ENCODE measurements at regions not wholly inside any gene's neighbourhood (a gene's known extent, or its start where the extent isn't known, plus 50 kb on each side); places are given as distances from the start of the nearest gene placed in this dataset.

DNA sequence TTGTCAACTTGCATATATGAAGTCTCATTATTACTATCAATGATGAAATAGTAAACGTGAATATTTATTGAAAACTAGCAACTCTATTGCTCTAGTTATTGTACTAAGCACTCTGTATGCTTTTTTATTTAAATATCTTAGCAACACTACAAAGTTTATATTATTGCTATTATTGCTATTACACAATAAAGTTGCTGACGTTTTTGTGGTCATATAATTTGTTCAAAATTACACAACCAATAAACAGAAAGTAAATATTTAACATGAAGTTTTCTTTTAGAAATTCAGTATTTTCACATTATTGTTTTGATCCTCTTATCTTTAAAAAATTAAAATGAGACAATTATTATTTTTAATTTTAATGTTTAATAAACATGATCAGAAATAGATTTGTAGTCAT lies 1521.1 kb upstream of the PCDH7 start:
- TF ChIP-seq, protein P1, sequence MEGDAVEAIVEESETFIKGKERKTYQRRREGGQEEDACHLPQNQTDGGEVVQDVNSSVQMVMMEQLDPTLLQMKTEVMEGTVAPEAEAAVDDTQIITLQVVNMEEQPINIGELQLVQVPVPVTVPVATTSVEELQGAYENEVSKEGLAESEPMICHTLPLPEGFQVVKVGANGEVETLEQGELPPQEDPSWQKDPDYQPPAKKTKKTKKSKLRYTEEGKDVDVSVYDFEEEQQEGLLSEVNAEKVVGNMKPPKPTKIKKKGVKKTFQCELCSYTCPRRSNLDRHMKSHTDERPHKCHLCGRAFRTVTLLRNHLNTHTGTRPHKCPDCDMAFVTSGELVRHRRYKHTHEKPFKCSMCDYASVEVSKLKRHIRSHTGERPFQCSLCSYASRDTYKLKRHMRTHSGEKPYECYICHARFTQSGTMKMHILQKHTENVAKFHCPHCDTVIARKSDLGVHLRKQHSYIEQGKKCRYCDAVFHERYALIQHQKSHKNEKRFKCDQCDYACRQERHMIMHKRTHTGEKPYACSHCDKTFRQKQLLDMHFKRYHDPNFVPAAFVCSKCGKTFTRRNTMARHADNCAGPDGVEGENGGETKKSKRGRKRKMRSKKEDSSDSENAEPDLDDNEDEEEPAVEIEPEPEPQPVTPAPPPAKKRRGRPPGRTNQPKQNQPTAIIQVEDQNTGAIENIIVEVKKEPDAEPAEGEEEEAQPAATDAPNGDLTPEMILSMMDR (conservative IDR thresholded peaks at IDR 0.05; ENCODE audit: low read depth in 2 of 2): no peak
- TF ChIP-seq, protein P2, sequence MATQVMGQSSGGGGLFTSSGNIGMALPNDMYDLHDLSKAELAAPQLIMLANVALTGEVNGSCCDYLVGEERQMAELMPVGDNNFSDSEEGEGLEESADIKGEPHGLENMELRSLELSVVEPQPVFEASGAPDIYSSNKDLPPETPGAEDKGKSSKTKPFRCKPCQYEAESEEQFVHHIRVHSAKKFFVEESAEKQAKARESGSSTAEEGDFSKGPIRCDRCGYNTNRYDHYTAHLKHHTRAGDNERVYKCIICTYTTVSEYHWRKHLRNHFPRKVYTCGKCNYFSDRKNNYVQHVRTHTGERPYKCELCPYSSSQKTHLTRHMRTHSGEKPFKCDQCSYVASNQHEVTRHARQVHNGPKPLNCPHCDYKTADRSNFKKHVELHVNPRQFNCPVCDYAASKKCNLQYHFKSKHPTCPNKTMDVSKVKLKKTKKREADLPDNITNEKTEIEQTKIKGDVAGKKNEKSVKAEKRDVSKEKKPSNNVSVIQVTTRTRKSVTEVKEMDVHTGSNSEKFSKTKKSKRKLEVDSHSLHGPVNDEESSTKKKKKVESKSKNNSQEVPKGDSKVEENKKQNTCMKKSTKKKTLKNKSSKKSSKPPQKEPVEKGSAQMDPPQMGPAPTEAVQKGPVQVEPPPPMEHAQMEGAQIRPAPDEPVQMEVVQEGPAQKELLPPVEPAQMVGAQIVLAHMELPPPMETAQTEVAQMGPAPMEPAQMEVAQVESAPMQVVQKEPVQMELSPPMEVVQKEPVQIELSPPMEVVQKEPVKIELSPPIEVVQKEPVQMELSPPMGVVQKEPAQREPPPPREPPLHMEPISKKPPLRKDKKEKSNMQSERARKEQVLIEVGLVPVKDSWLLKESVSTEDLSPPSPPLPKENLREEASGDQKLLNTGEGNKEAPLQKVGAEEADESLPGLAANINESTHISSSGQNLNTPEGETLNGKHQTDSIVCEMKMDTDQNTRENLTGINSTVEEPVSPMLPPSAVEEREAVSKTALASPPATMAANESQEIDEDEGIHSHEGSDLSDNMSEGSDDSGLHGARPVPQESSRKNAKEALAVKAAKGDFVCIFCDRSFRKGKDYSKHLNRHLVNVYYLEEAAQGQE (IDR thresholded peaks at IDR 0.05; ENCODE audit: unreplicated experiment): no peak
- no peak for TF ChIP-seq POLR2AphosphoS5 (IDR thresholded peaks at IDR 0.05; ENCODE audit: low read depth)
- TF ChIP-seq EZH2 (IDR thresholded peaks at IDR 0.05; ENCODE audit: low read depth, unreplicated experiment): no peak
- TF ChIP-seq EZH2phosphoT487 (IDR thresholded peaks at IDR 0.05; ENCODE audit: unreplicated experiment): no peak
- no peak for TF ChIP-seq ZNF114 (CRISPR knock-in tag; IDR thresholded peaks at IDR 0.05)
- TF ChIP-seq JUNB (IDR thresholded peaks at IDR 0.05; ENCODE audit: unreplicated experiment): no peak
- TF ChIP-seq, protein P3, sequence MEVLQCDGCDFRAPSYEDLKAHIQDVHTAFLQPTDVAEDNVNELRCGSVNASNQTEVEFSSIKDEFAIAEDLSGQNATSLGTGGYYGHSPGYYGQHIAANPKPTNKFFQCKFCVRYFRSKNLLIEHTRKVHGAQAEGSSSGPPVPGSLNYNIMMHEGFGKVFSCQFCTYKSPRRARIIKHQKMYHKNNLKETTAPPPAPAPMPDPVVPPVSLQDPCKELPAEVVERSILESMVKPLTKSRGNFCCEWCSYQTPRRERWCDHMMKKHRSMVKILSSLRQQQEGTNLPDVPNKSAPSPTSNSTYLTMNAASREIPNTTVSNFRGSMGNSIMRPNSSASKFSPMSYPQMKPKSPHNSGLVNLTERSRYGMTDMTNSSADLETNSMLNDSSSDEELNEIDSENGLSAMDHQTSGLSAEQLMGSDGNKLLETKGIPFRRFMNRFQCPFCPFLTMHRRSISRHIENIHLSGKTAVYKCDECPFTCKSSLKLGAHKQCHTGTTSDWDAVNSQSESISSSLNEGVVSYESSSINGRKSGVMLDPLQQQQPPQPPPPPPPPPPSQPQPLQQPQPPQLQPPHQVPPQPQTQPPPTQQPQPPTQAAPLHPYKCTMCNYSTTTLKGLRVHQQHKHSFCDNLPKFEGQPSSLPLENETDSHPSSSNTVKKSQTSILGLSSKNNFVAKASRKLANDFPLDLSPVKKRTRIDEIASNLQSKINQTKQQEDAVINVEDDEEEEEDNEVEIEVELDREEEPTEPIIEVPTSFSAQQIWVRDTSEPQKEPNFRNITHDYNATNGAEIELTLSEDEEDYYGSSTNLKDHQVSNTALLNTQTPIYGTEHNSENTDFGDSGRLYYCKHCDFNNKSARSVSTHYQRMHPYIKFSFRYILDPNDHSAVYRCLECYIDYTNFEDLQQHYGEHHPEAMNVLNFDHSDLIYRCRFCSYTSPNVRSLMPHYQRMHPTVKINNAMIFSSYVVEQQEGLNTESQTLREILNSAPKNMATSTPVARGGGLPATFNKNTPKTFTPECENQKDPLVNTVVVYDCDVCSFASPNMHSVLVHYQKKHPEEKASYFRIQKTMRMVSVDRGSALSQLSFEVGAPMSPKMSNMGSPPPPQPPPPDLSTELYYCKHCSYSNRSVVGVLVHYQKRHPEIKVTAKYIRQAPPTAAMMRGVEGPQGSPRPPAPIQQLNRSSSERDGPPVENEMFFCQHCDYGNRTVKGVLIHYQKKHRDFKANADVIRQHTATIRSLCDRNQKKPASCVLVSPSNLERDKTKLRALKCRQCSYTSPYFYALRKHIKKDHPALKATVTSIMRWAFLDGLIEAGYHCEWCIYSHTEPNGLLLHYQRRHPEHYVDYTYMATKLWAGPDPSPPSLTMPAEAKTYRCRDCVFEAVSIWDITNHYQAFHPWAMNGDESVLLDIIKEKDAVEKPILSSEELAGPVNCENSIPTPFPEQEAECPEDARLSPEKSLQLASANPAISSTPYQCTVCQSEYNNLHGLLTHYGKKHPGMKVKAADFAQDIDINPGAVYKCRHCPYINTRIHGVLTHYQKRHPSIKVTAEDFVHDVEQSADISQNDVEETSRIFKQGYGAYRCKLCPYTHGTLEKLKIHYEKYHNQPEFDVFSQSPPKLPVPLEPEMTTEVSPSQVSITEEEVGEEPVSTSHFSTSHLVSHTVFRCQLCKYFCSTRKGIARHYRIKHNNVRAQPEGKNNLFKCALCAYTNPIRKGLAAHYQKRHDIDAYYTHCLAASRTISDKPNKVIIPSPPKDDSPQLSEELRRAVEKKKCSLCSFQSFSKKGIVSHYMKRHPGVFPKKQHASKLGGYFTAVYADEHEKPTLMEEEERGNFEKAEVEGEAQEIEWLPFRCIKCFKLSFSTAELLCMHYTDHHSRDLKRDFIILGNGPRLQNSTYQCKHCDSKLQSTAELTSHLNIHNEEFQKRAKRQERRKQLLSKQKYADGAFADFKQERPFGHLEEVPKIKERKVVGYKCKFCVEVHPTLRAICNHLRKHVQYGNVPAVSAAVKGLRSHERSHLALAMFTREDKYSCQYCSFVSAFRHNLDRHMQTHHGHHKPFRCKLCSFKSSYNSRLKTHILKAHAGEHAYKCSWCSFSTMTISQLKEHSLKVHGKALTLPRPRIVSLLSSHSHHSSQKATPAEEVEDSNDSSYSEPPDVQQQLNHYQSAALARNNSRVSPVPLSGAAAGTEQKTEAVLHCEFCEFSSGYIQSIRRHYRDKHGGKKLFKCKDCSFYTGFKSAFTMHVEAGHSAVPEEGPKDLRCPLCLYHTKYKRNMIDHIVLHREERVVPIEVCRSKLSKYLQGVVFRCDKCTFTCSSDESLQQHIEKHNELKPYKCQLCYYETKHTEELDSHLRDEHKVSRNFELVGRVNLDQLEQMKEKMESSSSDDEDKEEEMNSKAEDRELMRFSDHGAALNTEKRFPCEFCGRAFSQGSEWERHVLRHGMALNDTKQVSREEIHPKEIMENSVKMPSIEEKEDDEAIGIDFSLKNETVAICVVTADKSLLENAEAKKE (CRISPR knock-in tag; IDR thresholded peaks at IDR 0.05): no peak
- TF ChIP-seq, protein P4, sequence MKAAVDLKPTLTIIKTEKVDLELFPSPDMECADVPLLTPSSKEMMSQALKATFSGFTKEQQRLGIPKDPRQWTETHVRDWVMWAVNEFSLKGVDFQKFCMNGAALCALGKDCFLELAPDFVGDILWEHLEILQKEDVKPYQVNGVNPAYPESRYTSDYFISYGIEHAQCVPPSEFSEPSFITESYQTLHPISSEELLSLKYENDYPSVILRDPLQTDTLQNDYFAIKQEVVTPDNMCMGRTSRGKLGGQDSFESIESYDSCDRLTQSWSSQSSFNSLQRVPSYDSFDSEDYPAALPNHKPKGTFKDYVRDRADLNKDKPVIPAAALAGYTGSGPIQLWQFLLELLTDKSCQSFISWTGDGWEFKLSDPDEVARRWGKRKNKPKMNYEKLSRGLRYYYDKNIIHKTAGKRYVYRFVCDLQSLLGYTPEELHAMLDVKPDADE (IDR thresholded peaks at IDR 0.05): no peak
- no peak for TF ChIP-seq CREB1 (CRISPR knock-in tag; IDR thresholded peaks at IDR 0.05; ENCODE audit: low read depth)
- no peak for TF ChIP-seq NANOG (IDR thresholded peaks at IDR 0.05; ENCODE audit: borderline replicate concordance)
